ENCODE measurements at regions not wholly inside any gene's neighbourhood (a gene's known extent, or its start where the extent isn't known, plus 50 kb on each side); places are given as distances from the start of the nearest gene placed in this dataset.
"Not testable (repeated sequence)": the region's sequence is repeated elsewhere in the genome, so short reads cannot be mapped to it uniquely, and the experiment has no call there.

GRCh38 chr1:223022641-223023473 lies 120.2 kb downstream of the TLR5 start:
- no peak for DNase-seq (ENCODE audit: low read depth in 2 of 2)

- DNase-seq (ENCODE audit: low read depth in 2 of 2): no peak
Observed at GRCh38 chr1:223023863-223024262, 119.2 kb downstream of the TLR5 start.

- DNase-seq (ENCODE audit: low read depth in 2 of 2): not testable (repeated sequence)
Observed at GRCh38 chr1:223024486-223024885, 118.6 kb downstream of the TLR5 start.

GRCh38 chr1:223025190-223025734 lies 117.8 kb downstream of the TLR5 start:
- not testable (repeated sequence) for DNase-seq (ENCODE audit: low read depth in 2 of 2)

GRCh38 chr1:223026639-223027038 lies 116.4 kb downstream of the TLR5 start:
- not testable (repeated sequence) for DNase-seq (ENCODE audit: low read depth in 2 of 2)

- DNase-seq (ENCODE audit: low read depth in 2 of 2): no peak
Observed at GRCh38 chr1:223029985-223030769, 112.9 kb downstream of the TLR5 start.

GRCh38 chr1:223030871-223031400 lies 112.1 kb downstream of the TLR5 start:
- no peak for DNase-seq (ENCODE audit: low read depth in 2 of 2)

GRCh38 chr1:223031733-223032601 lies 111.1 kb downstream of the TLR5 start:
- DNase-seq (ENCODE audit: low read depth in 2 of 2): no peak

GRCh38 chr1:223033658-223034057 lies 109.4 kb downstream of the TLR5 start:
- DNase-seq (ENCODE audit: low read depth in 2 of 2): no peak

GRCh38 chr1:223034270-223034798 lies 108.7 kb downstream of the TLR5 start:
- DNase-seq (ENCODE audit: low read depth in 2 of 2): no peak

GRCh38 chr1:223035724-223036478 lies 107.1 kb downstream of the TLR5 start:
- DNase-seq (ENCODE audit: low read depth in 2 of 2): no peak

GRCh38 chr1:223036479-223036845 lies 106.6 kb downstream of the TLR5 start:
- DNase-seq (ENCODE audit: low read depth in 2 of 2): no peak

GRCh38 chr1:223037845-223038244 lies 105.2 kb downstream of the TLR5 start:
- no peak for DNase-seq (ENCODE audit: low read depth in 2 of 2)

GRCh38 chr1:223038288-223039006 lies 104.6 kb downstream of the TLR5 start:
- no peak for DNase-seq (ENCODE audit: low read depth in 2 of 2)

- DNase-seq (ENCODE audit: low read depth in 2 of 2): no peak
Observed at GRCh38 chr1:223039990-223040389, 103.1 kb downstream of the TLR5 start.

- DNase-seq (ENCODE audit: low read depth in 2 of 2): no peak
Observed at GRCh38 chr1:223041481-223041880, 101.6 kb downstream of the TLR5 start.

- no peak for DNase-seq (ENCODE audit: low read depth in 2 of 2)
Observed at GRCh38 chr1:223045164-223045957, 97.7 kb downstream of the TLR5 start.

- no peak for DNase-seq (ENCODE audit: low read depth in 2 of 2)
Observed at GRCh38 chr1:223046011-223046410, 97.0 kb downstream of the TLR5 start.

- not testable (repeated sequence) for DNase-seq (ENCODE audit: low read depth in 2 of 2)
Observed at GRCh38 chr1:223046463-223046862, 96.6 kb downstream of the TLR5 start.
